HUDEP-2 (cell line): ENCODE measurements at regions not wholly inside any gene's neighbourhood (a gene's known extent, or its start where the extent isn't known, plus 50 kb on each side); places are given as distances from the start of the nearest gene placed in this dataset.

Experiments
- DNase-seq, 76 experiments: peaks; one replicate each; lab custom pipeline; 2025; ENCODE audit not compliant: unreplicated experiment in 76 of 76; lab: John Stamatoyannopoulos, UW

DNA sequence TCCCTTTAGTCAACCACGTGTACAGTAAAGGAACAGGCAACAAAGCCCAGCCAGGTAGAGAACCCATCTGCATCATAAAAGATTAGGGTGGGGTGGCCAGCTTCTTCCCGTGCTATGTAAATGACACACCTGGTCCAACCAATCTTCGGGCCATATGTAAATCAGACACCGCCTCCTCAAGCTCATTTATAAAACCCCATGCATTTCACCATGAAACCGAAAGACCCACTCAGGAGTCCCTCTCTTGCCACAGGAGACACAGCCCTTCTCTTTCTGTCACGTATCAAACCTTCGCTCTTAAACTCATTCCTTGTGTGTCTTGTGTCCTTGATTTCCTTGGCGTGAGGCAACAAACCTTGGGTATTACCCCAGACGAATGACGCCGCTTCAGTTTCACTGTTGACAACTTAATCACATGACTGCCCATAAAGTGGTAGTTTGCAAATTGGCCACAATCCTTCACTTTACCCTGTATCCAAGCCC is 59.8 kb upstream of the TBPL2 start:
- DNase-seq: no peak

DNA sequence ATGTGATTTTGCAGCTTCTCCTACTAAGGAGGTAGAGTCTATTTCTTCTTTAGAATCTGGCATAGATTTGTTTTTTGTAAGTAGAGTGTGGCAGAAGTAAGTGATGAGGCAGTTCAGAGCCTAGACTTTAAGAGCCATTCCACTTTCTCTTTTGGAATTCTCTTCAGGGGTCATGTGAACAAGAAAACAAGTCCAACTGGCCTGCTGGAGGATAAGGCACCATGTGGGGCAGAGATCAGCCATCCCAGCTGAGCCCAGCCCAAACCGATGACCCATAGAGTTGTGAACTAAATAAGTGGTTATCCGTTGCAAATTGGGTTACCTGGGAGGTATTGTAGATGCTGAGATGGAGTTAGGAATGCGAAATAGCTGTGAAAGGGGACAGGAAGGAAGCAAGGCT is 60.3 kb upstream of the TBPL2 start:
- DNase-seq: no peak

DNA sequence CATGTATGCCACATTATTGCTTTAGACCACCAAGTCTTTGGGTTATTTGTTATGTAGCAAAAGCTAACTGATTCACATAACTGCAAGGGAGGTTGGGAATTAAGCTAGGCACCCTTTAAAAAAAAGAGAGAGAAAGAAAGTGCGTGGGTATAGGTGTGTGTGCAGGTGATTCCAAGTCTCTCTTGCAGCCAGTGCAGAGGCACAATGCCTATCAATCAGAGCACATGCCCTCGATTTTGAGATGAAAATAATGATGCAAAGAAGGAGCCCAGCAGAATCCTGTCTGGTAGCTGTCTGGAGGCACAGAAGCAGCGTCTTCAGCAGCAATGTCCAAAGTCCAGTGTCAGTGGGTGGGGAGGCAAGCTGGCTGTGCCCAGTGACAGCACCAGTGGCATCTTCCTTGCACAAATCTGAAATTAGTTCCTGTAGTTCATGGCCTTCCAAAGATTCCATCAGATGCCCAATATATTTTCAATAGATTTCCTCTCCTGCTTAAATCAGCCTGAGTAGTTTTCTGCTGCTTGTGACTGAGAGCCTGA is 62.4 kb upstream of the TBPL2 start:
- no peak for DNase-seq

DNA sequence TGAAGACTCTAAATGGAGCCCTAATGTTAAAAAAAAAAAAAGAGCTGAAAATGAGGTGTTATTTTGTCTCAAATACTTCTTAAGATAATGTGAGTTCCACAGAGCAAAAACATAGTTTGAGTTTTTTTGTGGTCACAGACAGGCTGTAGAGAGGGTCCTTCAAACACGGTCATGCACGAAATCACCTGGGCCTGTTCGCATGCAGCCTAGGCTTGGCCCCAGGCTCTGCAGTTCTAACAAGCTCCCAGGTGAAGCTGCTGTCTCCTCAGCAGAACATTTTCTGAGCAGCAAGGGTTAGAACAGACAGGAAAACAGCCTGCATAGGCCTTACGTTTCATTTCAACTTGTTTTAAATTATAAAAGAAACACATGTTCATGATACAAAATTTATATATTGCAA is 65.4 kb upstream of the TBPL2 start:
- DNase-seq: no peak

DNA sequence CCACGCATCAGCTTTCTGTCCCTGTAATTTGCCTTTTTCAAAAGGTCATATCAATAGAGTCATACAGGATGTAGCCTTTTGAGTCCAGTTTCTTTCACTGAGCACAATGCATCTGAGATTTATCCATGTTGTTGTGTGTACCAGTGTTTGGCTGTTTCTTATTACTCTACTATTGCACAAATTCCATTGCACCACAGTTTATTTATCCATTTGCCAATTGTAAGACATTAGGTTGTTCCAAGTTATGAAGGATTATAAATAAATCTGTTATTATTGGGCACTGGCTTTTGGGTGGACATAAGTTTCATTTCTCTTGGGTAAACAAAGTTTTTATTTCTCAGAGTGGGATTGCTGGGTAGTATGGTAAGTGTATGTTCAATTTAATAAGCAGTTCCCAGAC is 68.3 kb upstream of the TBPL2 start:
- no peak for DNase-seq

DNA sequence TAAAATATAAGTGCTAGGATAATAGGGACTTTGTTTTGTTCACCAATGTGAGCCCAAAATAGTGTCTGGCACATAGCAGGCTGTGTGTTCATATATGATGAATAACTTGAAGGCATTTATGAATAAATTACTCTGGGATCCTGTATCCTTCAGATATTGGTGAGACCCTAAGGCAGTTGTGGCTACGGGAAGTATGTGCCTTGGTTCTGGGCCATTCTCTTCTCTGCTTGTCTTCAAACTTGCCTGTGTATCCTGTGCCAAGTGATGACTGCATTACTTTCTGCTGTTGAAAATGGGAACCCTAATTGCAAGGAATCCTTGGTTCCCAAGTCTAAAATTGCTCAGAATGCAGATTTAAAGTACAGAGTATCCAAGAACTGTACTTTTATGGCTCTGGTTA is 67.6 kb upstream of the KTN1 start:
- no peak for DNase-seq

DNA sequence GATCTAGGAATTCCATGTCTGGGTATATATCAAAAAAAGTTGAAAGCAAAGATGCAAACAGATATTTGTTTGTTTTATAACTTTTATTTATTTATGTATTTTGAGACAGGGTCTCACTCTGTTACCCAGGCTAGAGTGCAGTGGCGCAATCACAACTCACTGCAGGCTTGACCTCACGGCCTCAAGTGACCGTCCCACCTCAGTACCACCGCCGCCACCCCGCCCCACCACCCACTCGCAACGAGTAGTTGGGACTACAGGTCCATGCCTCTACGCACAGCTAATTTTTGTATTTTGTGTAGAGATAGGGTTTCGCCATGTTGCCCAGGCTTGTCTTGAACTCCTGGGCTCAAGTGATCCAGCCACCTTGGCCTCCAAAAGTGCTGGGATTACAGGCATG is 66.5 kb upstream of the KTN1 start:
- DNase-seq: no peak

DNA sequence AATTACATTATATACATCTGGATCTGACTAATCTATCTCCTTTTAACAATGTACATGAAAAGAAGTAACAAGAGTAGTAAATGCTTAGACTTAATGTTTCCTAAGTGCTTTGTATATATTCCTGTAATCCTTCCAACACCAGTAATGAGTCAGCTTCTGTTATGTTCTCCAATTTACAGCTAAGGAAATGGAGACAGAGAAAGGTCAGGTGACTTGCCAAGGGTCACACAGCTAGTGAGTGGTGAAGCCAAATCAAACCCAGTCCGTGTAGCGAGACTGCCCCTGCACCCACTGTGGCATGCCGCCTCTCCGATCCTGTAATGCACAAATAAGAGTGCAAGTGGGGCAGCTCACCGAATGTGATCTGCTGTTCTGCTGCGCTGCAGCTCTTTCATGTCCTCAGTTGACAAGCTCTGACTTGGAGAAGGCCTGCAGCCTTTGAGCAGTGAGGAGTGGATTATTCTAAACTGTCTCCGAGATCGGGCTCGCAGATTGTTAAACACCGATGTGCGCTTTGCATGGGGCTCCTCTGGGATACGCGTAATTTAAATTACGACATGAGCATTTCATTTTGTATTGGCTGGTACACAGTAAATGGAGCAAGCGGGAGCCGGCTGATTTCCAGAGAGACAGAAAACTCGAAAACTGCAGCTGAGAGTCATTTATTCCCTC is 65.1 kb upstream of the KTN1 start:
- no peak for DNase-seq

DNA sequence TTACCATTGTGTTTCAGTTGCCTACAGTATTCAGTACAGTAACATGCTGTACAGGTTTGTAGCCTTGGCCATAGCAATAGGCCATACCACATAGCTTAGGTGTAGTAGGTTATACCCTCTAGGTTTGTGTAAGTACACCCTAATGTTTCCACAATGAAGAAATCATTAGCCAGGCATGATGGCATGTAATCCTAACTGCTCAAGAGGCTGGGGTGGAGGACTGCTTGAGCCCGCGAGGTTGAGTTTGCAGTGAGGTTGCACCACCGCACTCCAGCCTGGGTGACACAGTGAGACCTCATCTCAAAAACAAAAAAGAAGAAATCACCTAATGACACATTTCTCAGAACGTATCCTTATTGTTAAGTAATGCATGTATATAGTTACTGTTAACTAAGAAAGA is 63.2 kb upstream of the KTN1 start:
- DNase-seq: no peak

DNA sequence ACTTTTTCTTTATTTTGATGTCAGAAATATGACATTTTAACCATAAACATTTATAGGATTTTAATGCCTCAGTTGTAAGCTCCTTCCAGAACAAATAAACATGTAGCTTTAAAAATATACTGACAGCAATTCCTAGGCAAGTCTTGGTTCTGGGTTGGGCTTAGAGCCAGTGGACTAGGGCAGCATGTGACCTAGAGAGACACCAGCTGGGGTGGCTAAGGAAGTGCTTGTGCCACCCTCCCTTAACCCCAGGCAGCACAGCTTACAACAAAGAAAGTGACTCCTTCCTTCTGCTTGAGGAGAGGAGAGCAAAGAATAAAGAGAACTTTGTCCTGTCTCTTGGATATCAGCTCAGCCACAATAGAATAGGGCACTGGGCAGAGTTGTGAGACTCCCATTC is 61.6 kb upstream of the KTN1 start:
- DNase-seq: peak in 9 of 76 experiments; percentile 1 to 16 (median 5)

DNA sequence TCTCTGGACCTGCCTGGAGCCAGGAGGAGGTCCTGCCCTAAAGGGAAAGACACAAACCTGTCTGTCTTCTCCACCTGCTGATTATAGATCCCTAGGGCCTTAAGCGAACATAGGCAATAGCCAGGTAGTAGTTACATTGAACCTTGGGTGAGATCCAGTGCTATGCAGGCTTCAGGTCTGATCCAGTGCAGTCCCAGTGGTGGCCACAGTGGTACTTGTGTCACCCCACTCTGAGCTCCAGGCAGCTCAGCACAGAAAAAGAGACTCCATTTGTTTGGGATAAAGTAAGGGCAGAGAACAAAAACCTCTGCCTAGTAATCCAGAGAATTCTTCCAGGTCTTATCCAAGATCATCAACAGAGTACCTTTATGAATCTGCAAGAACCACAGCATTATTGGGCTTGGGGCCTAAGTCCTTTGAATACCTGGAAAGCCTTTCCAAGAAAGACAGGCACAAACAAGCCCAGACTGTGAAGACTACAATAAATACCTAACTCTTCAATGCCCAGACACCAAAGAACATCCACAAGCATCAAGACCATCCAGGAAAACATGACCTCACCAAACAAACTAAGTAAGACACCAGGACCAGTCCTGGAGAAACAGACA is 60.4 kb upstream of the KTN1 start:
- DNase-seq: no peak

DNA sequence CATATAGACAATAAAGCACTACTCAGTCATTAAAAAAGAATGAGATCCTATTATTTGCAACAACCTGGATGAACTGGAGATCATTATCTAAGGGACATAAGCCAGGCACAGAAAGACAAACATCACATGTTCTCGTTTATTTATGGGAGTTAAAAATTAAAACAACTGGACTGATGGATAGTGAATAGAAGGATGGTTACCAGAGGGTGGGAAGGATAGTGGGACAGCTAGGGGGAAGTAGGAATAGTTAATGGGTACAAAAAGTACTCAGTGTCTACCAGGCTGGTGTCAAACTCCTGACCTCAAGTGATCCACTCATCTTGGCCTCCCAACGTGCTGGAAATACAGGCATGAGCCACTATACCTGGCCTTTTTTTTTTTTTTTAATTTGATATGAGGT is 56.7 kb upstream of the KTN1 start:
- DNase-seq: no peak
